NOMO-1 treated with dmso at 0.1 percent for 144 hours (cell line): ENCODE measurements at regions not wholly inside any gene's neighbourhood (a gene's known extent, or its start where the extent isn't known, plus 50 kb on each side); places are given as distances from the start of the nearest gene placed in this dataset.
"Not testable (repeated sequence)": the region's sequence is repeated elsewhere in the genome, so short reads cannot be mapped to it uniquely, and the experiment has no call there.

Source experiments
- DNase-seq: peaks from one replicate; lab custom pipeline; 2025; ENCODE audit not compliant: unreplicated experiment; lab: John Stamatoyannopoulos, UW

GRCh38 chr15:35980719-35981118, 434.8 kb upstream of the DPH6 start:
- no peak for DNase-seq

DNA sequence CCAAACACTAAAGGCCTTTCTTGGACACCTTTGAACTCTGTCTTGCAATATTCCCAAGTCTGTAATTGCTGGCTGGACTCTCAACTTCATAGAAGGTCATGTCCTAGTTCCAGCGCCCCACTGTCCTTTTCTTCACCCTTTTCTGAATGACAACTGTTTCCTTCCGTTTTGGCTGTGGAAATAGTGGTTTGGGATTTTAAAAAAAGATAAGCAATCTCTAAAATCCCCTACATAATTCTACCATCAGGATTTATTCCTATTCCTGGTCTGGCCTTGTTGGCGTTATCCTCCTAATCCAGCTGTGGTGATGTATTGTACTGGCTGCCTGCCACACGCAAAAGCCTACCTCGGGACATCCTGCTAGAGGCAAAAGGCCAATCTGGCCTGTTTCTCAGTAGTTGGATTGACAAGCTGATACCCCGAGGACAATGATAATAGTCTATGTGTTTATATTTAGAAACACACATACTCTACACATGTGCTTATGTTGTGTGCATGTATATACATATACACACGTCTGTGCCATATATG, 440.3 kb upstream of the DPH6 start:
- DNase-seq: no peak

DNA sequence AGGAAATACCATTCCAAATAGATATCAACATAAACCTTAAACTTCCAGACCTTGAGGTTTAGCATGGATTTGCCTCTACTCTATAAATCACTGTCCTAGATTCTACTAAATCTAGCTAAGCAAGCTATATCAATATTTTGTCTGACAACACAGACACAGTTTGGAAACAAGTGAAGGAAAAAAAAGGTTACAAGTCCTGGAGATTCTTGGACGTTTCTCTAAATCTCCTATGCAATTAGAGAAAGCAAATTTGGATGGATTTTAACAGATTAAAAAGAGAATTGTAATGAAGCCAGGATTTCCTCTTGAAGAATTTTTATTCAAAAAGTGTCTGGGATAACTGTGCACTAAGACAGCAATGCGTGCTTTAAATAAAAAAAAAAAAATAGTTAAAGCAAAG, 441.1 kb upstream of the DPH6 start:
- no peak for DNase-seq

DNA sequence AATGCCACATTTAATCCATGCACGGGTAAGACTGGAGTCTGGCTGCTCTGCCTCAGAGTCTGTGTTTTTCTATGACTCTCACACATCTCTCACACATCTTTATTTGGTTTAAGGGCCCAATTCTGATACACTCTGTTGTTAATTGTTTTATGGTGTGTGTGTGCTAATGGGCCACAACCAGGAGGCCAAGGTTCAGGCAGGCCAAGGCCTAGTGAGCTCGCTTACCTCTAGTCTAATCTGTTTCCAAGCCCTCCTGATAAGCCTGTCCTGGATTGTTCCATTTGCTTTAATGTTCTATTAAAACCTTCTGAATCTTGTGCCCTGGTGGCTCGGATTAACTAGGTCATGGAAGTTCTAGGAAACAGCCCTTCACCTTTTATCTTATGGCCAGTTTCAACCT, 445.4 kb upstream of the DPH6 start:
- DNase-seq: no peak

DNA sequence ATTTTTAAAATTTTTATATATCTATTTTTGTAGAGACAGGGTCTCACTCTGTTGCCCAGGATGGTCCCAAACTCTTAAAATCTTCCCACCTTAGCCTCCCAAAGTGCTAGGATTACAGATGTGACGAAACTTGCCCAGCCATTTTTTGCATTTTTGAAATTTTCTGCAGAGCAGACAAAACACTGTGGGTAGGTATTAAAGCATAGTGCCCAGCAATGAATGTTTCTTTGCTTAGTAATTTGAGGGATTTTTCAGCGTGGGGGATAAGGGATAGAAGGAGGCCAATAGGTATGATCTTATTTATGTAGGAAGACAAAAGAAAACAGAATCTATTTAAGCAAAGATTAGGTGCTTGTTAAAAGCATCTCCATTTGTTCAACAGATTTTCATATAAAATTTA, 446.8 kb upstream of the DPH6 start:
- no peak for DNase-seq

GRCh38 chr15:35993196-35993595, 447.2 kb upstream of the DPH6 start:
- no peak for DNase-seq

DNA sequence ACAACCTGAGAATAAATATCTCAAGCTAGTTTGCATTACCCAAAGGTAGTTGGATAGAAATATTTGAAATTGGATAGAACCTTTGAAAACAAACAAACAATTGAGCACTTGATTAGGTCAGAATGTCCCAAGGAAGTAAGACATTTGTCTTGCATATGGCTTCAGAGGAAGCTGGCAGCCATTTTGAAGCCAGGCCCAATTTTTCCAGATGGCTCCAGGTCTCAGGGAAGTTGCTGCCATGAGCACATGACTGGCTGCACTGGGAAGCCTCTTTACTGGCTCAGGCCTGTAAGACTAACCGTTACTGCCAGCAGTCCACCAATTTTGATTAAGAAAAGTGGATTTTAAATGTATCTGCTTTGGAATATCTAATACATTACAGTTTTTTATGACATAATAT, 448.9 kb upstream of the DPH6 start:
- no peak for DNase-seq

GRCh38 chr15:35998663-35999602, 453.0 kb upstream of the DPH6 start:
- DNase-seq: no peak

DNA sequence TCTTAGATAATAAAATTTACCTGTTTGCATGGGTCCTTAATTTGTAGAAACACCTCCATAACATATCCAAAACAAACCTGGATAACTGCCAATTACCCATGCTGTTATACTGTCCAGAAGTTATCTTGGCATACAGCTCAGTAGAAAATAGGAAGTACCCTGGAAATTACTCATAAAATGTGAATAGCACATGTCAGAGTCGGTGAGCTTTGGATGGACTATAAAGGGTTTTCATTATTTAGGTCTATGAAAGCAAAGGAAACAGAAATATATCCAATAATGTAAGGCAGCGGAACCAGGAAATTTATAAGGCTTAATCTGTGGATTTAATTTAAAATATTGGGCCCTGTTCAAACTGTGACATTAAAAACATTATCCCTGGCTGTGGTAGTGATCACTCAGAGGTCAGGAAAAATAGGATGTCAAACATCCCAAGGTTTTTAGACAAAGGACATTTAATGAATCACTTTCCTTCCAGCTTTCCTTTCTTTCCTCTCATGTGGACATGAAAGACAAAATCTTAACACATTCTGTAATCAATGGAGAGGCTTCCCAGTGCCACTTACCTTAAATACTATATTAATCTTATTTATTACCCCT, 459.0 kb upstream of the DPH6 start:
- no peak for DNase-seq

- no peak for DNase-seq
Observed at GRCh38 chr15:36005542-36005941, 459.6 kb upstream of the DPH6 start.

GRCh38 chr15:36007699-36008098, 461.7 kb upstream of the DPH6 start:
- DNase-seq: no peak

DNA sequence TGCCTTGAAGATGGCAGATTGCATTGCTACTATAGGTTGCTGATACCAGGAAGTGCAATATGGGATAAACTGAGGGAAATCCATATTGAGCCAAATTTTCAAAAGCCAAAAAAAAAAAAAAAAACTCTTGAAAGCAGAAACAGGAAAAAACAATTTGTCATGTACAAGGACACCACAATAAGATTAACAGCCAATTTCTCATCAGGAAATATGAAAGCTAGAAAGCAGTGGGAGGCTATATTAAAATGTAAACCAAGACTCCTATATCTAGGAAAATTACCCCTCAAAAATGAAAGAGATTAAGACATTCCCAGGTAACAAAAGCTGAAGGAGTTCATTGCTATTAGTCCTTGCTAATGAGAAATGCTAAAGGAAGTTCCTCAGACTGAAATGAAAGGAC, 462.8 kb upstream of the DPH6 start:
- DNase-seq: no peak

- DNase-seq: no peak
Observed at GRCh38 chr15:36024031-36024688, 478.2 kb upstream of the DPH6 start.

DNA sequence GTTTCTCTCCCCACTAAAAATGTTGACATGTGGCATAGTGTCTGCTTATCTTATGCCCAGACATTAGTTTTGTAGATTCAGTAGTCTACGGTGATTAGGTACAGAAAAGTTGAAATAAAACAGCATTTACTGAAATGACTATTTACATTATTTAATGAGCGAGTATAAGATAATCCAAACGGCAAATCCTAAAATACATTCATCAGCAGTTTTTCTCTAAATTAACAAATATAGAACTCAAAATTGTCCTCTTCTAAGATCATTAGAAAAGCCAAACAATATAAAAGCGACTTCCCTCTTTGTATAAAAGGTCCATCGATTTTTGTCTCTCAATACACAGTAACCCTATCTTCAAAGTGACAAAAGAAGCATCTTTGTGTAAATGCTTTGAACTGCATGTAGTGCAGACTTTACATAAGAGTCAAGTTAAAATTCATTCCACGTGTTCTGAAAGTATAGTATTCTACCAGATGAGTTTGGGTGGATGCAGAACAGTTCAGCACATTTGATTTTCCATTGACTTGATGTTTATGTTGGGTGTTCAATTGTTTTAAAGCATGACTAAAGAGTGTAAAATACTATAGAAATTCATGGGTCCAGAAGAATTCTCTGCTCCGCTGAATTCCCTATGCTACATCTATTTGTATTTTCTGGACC, 480.8 kb upstream of the DPH6 start:
- DNase-seq: no peak

GRCh38 chr15:36029606-36030210, 483.7 kb upstream of the DPH6 start:
- DNase-seq: no peak

- DNase-seq: no peak
Observed at GRCh38 chr15:36039996-36040572, 494.1 kb upstream of the DPH6 start.

DNA sequence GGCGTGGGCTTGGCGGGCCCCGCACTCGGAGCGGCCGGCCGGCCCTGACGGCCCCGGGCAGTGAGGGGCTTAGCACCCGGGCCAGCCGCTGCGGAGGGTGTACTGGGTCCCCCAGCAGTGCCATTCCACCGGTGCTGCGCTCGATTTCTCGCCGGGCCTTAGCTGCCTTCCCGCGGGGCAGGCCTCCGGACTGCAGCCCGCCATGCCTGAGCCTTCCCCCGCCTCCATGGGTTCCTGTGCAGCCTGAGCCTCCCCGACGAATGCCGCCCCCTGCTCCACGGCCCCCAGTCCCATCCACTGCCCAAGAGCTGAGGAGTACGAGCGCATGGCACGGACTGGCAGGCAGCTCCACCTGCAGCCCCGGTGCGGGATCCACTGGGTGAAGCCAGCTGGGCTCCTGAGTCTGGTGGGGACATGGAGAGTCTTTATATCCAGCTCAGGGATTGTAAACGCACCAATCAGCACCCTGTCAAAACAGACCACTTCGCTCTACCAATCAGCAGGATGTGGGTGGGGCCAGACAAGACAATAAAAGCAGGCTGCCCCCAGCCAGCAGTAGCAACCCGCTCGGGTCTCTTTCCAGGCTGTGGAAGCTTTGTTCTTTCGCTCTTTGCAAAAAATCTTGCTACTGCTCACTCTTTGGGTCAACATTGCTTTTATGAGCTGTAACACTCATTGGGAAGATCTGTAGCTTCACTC, 501.2 kb upstream of the DPH6 start:
- DNase-seq: not testable (repeated sequence)

GRCh38 chr15:36050899-36051298, 504.9 kb upstream of the DPH6 start:
- DNase-seq: no peak

GRCh38 chr15:36052641-36053040, 506.7 kb upstream of the DPH6 start:
- not testable (repeated sequence) for DNase-seq

DNA sequence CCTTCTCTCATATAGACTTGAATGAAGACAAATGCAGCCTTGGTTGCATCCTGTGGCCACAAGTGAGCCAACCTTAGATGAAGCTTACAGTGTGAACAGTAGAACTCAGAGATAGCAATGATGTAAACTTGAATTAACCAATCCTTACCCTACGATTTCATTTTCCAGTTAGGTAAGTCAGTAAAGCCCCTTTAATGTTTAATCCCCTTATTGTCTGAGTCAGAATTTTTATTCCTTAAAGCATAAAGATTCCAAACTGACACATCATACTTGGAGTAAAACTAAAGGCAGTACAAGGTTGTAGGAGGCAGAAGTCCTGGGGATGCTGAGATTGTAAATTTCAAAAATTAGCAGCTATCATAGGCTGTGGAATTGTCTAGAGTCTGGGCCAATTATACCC, 507.8 kb upstream of the DPH6 start:
- DNase-seq: no peak
